Stimulated activated naive CD8-positive, alpha-beta T cell treated with anti-CD3 and anti-CD28 coated beads, Interleukin-15, amount 100 ng/mL, for 72 hours (primary cell): ENCODE measurements at regions not wholly inside any gene's neighbourhood (a gene's known extent, or its start where the extent isn't known, plus 50 kb on each side); places are given as distances from the start of the nearest gene placed in this dataset.
"Not testable (repeated sequence)": the region's sequence is repeated elsewhere in the genome, so short reads cannot be mapped to it uniquely, and the experiment has no call there.

Experiments used
- ATAC-seq: fragments of 150-1000 bp; cut with Tn5 transposase; 2 replicates; pipeline ENCODE4 v1.10.0; 2021; ENCODE audit warnings: mild to moderate bottlenecking, moderate library complexity
- DNase-seq, 2 donors: peaks; one replicate each; pipeline ENCODE4 v3.0.0; 2021 to 2022
- H3K27ac Mint-ChIP-seq, 2 donors: one replicate each; pipeline ENCODE4 v1.8.0; 2022; ENCODE audit warnings: mild to moderate bottlenecking in 2 of 2, mixed read lengths in 2 of 2, moderate library complexity in 2 of 2
- H3K27me3 Mint-ChIP-seq: one replicate; pipeline ENCODE4 v1.8.0; 2022; ENCODE audit warnings: mixed read lengths
- H3K4me1 Mint-ChIP-seq: one replicate; pipeline ENCODE4 v1.8.0; 2022; ENCODE audit warnings: mild to moderate bottlenecking, mixed read lengths
- H3K4me3 Mint-ChIP-seq, 2 donors: one replicate each; pipeline ENCODE4 v1.8.0; 2022; ENCODE audit warnings: mild to moderate bottlenecking in 2 of 2, mixed read lengths in 2 of 2, moderate library complexity in 1 of 2
- H3K9me3 Mint-ChIP-seq, 2 donors: one replicate each; pipeline ENCODE4 v1.8.0; 2022; ENCODE audit warnings: mixed read lengths in 2 of 2

- ATAC-seq (peak; percentile 44), DNase-seq (no peak)
- no peaks in the 10 kb centered on the region for H3K27me3 Mint-ChIP-seq
- peaks cover 0 to 11% of the 10 kb centered on the region in 2 donors for H3K9me3 Mint-ChIP-seq
- no peaks in the 10 kb centered on the region for H3K4me1 Mint-ChIP-seq
- no peak overlapping the region for H3K4me3 Mint-ChIP-seq
- H3K27ac Mint-ChIP-seq = no peak overlapping the region
These were observed 445.4 kb upstream of the DEFB115 start for GRCh38 chr20:30811885-30812671.

GRCh38 chr20:30812739-30813411 lies 444.6 kb upstream of the DEFB115 start:
- Mint-ChIP-seq H3K9me3 (peaks cover 0 to 11% of the 10 kb centered on the region in 2 donors), H3K4me3 (no peak overlapping the region), H3K27ac (no peak overlapping the region), H3K4me1 (no peaks in the 10 kb centered on the region), H3K27me3 (no peaks in the 10 kb centered on the region)
- ATAC-seq (no peak), DNase-seq (no peak)

GRCh38 chr20:30813412-30814311 lies 443.8 kb upstream of the DEFB115 start:
- H3K27ac Mint-ChIP-seq, DNase-seq, H3K27me3 Mint-ChIP-seq, H3K4me3 Mint-ChIP-seq, H3K4me1 Mint-ChIP-seq: not testable (repeated sequence)
- ATAC-seq = peak; percentile 41
- H3K9me3 Mint-ChIP-seq = peaks cover 0 to 11% of the 10 kb centered on the region in 2 donors

- H3K27me3 Mint-ChIP-seq, H3K27ac Mint-ChIP-seq, DNase-seq, H3K4me1 Mint-ChIP-seq, H3K4me3 Mint-ChIP-seq: not testable (repeated sequence)
- peak; percentile 37 for ATAC-seq
- H3K9me3 Mint-ChIP-seq = peaks cover 0 to 11% of the 10 kb centered on the region in 2 donors
These were observed 443.2 kb upstream of the DEFB115 start for GRCh38 chr20:30814312-30814639.

GRCh38 chr20:30815027-30815576 lies 442.4 kb upstream of the DEFB115 start:
- ATAC-seq, H3K4me3 Mint-ChIP-seq, DNase-seq, H3K27ac Mint-ChIP-seq, H3K4me1 Mint-ChIP-seq, H3K27me3 Mint-ChIP-seq: not testable (repeated sequence)
- H3K9me3 Mint-ChIP-seq = peaks cover 0 to 11% of the 10 kb centered on the region in 2 donors

GRCh38 chr20:30815577-30816181 lies 441.8 kb upstream of the DEFB115 start:
- Mint-ChIP-seq H3K4me1 (no peaks in the 10 kb centered on the region), H3K4me3 (no peak overlapping the region), H3K27ac (no peak overlapping the region), H3K9me3 (peaks cover 0 to 11% of the 10 kb centered on the region in 2 donors), H3K27me3 (no peaks in the 10 kb centered on the region)
- no peak for DNase-seq
- peak; percentile 28 for ATAC-seq

GRCh38 chr20:30816182-30816645 lies 441.2 kb upstream of the DEFB115 start:
- no peaks in the 10 kb centered on the region for H3K4me1 Mint-ChIP-seq
- H3K27ac Mint-ChIP-seq = no peak overlapping the region
- H3K4me3 Mint-ChIP-seq = no peak overlapping the region
- no peak for DNase-seq
- H3K27me3 Mint-ChIP-seq = no peaks in the 10 kb centered on the region
- ATAC-seq = peak; percentile 79
- peaks cover 0 to 11% of the 10 kb centered on the region in 2 donors for H3K9me3 Mint-ChIP-seq

- not testable (repeated sequence) for H3K4me1 Mint-ChIP-seq, H3K27me3 Mint-ChIP-seq, H3K4me3 Mint-ChIP-seq, ATAC-seq, H3K9me3 Mint-ChIP-seq, H3K27ac Mint-ChIP-seq, DNase-seq
These were observed 435.8 kb upstream of the DEFB115 start for GRCh38 chr20:30821615-30822014.

- not testable (repeated sequence) for H3K4me3 Mint-ChIP-seq, ATAC-seq, H3K27me3 Mint-ChIP-seq, H3K27ac Mint-ChIP-seq, H3K4me1 Mint-ChIP-seq, H3K9me3 Mint-ChIP-seq, DNase-seq
These were observed 432.8 kb upstream of the DEFB115 start for GRCh38 chr20:30824666-30825065.

- not testable (repeated sequence) for H3K27ac Mint-ChIP-seq, H3K4me1 Mint-ChIP-seq, H3K4me3 Mint-ChIP-seq, H3K27me3 Mint-ChIP-seq, DNase-seq, ATAC-seq
- peaks cover 2 to 30% of the 10 kb centered on the region in 2 donors for H3K9me3 Mint-ChIP-seq
These were observed 411.5 kb upstream of the DEFB115 start for GRCh38 chr20:30845923-30846322.

- H3K9me3 Mint-ChIP-seq = peaks cover 25 to 52% of the 10 kb centered on the region in 2 donors
- not testable (repeated sequence) for H3K4me1 Mint-ChIP-seq, DNase-seq, H3K4me3 Mint-ChIP-seq, H3K27ac Mint-ChIP-seq, ATAC-seq, H3K27me3 Mint-ChIP-seq
These were observed 389.2 kb upstream of the DEFB115 start for GRCh38 chr20:30868271-30868670.

GRCh38 chr20:30871127-30871526 lies 386.3 kb upstream of the DEFB115 start:
- H3K27ac Mint-ChIP-seq, H3K27me3 Mint-ChIP-seq, H3K4me1 Mint-ChIP-seq, ATAC-seq, H3K4me3 Mint-ChIP-seq, DNase-seq: not testable (repeated sequence)
- H3K9me3 Mint-ChIP-seq = peaks cover 27 to 63% of the 10 kb centered on the region in 2 donors

GRCh38 chr20:30872252-30872651 lies 385.2 kb upstream of the DEFB115 start:
- not testable (repeated sequence) for ATAC-seq, H3K4me1 Mint-ChIP-seq, H3K27me3 Mint-ChIP-seq, H3K4me3 Mint-ChIP-seq, H3K27ac Mint-ChIP-seq, DNase-seq
- H3K9me3 Mint-ChIP-seq = peaks cover 32 to 66% of the 10 kb centered on the region in 2 donors

- H3K27ac Mint-ChIP-seq, H3K4me3 Mint-ChIP-seq, ATAC-seq, DNase-seq, H3K4me1 Mint-ChIP-seq, H3K27me3 Mint-ChIP-seq: not testable (repeated sequence)
- H3K9me3 Mint-ChIP-seq = peaks cover 24 to 46% of the 10 kb centered on the region in 2 donors
These were observed 381.6 kb upstream of the DEFB115 start for GRCh38 chr20:30875868-30876267.

- H3K4me3 Mint-ChIP-seq, H3K27ac Mint-ChIP-seq, H3K4me1 Mint-ChIP-seq, ATAC-seq: not testable (repeated sequence)
- Mint-ChIP-seq H3K27me3 (peaks cover 49% of the 10 kb centered on the region), H3K9me3 (peaks cover 10 to 14% of the 10 kb centered on the region in 2 donors)
- peak in 1 of 2 donors; percentile 19 for DNase-seq
These were observed 366.1 kb upstream of the DEFB115 start for GRCh38 chr20:30891400-30891799.
